ENCODE measurements at regions not wholly inside any gene's neighbourhood (a gene's known extent, or its start where the extent isn't known, plus 50 kb on each side); places are given as distances from the start of the nearest gene placed in this dataset.

DNA sequence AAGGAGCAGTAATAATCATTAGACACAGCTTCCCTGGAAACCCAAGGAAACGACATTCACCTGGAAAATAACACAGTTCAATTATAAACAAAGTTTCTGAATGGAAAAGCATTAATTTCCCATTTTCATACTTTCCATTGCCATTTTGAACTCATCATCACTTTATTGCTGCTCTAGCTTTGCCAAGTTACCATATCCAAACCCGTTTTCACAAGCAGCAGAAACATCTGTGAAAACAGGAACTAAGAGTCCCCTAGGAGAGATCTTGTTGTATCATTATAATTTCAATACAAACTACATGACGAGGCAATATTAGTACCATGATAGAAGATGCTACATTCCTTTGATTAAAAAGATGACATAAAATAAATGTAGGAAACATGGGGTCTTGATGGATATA, 597.0 kb upstream of the NRXN1 start:
- no peaks in the 10 kb centered on the region for H3K9me3 ChIP-seq
- DNase-seq: no peak
- H3K36me3 ChIP-seq: no peaks in the 10 kb centered on the region
- no peak overlapping the region for H3K27ac ChIP-seq
- TF ChIP-seq CTCF (IDR thresholded peaks at IDR 0.05): no peak
- TF ChIP-seq POLR2A (IDR thresholded peaks at IDR 0.05): no peak
- no peak for TF ChIP-seq EP300 (IDR thresholded peaks at IDR 0.05)
- intact Hi-C loops (cut with DNase I): loop anchor here in 1 of 4 donors (5.0 kb wide), 1 partner anchor 337 kb away; no protein-coding TSS in a partner anchor
- H3K27me3 ChIP-seq: no peaks in the 10 kb centered on the region
- H3K4me1 ChIP-seq (ENCODE audit: insufficient read depth): no peaks in the 10 kb centered on the region
- WGBS, 3 donors: 20 to 36% (median 22%) methylated on average over 3 of the region's 3 CpGs
- no peak overlapping the region for H3K4me3 ChIP-seq

DNA sequence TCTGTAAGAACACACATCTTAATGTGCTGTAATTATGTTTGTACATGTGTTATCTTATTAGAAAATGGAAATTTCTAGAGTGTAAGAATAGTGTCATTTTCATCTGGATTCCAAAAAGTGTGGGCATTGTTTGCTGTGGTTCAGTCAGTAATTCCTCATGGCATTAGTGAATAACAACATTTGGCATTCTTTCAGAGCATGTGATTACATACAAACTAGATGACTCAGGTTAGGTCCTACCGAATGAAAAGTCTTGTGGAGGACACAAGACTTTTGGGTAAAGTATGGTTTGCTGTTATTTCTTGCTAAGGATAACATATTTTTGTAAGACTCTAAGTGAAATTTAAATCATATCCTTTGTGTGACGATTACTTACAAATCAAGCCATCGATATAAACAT, 593.1 kb upstream of the NRXN1 start:
- H3K27ac ChIP-seq: no peak overlapping the region
- H3K9me3 ChIP-seq: no peaks in the 10 kb centered on the region
- no peak overlapping the region for H3K4me3 ChIP-seq
- no peaks in the 10 kb centered on the region for H3K36me3 ChIP-seq
- intact Hi-C loops (cut with DNase I): loop anchor here in 1 of 4 donors (5.0 kb wide), 1 partner anchor 333 kb away; no protein-coding TSS in a partner anchor
- no peak for TF ChIP-seq POLR2A (IDR thresholded peaks at IDR 0.05)
- TF ChIP-seq CTCF (IDR thresholded peaks at IDR 0.05): no peak
- no peak for TF ChIP-seq EP300 (IDR thresholded peaks at IDR 0.05)
- 77 to 85% (median 83%) methylated on average over 3 of the region's 3 CpGs for WGBS, 3 donors
- no peak for DNase-seq
- H3K4me1 ChIP-seq (ENCODE audit: insufficient read depth): no peaks in the 10 kb centered on the region
- no peaks in the 10 kb centered on the region for H3K27me3 ChIP-seq

GRCh38 chr2:51620796-51621195, 588.9 kb upstream of the NRXN1 start:
- Histone ChIP-seq H3K9me3 (no peaks in the 10 kb centered on the region), H3K4me3 (no peak overlapping the region), H3K4me1 (ENCODE audit: insufficient read depth) (no peaks in the 10 kb centered on the region), H3K27me3 (no peaks in the 10 kb centered on the region), H3K36me3 (no peaks in the 10 kb centered on the region), H3K27ac (no peak overlapping the region)
- intact Hi-C loops (cut with DNase I): no loop called here
- no peak for DNase-seq
- WGBS, 3 donors: 61 to 72% (median 71%) methylated on average over 1 of the region's 1 CpG
- TF ChIP-seq EP300 (IDR thresholded peaks at IDR 0.05) (no peak), CTCF (IDR thresholded peaks at IDR 0.05) (no peak), POLR2A (IDR thresholded peaks at IDR 0.05) (no peak)

GRCh38 chr2:51619961-51620360, 588.0 kb upstream of the NRXN1 start:
- intact Hi-C loops (cut with DNase I): no loop called here
- Histone ChIP-seq H3K4me3 (no peak overlapping the region), H3K27me3 (no peaks in the 10 kb centered on the region), H3K9me3 (no peaks in the 10 kb centered on the region), H3K36me3 (no peaks in the 10 kb centered on the region), H3K4me1 (ENCODE audit: insufficient read depth) (no peaks in the 10 kb centered on the region), H3K27ac (no peak overlapping the region)
- no peak for DNase-seq
- TF ChIP-seq CTCF (IDR thresholded peaks at IDR 0.05) (no peak), POLR2A (IDR thresholded peaks at IDR 0.05) (no peak)
- 39 to 59% (median 59%) methylated on average over 1 of the region's 1 CpG for WGBS, 3 donors

- no peak for TF ChIP-seq POLR2A (IDR thresholded peaks at IDR 0.05)
- no peak for TF ChIP-seq CTCF (IDR thresholded peaks at IDR 0.05)
- no peak for TF ChIP-seq EP300 (IDR thresholded peaks at IDR 0.05)
- no peak for DNase-seq
- Histone ChIP-seq H3K9me3 (no peaks in the 10 kb centered on the region), H3K27me3 (no peaks in the 10 kb centered on the region), H3K27ac (no peak overlapping the region), H3K4me1 (ENCODE audit: insufficient read depth) (no peaks in the 10 kb centered on the region), H3K36me3 (no peaks in the 10 kb centered on the region), H3K4me3 (no peak overlapping the region)
- intact Hi-C loops (cut with DNase I): no loop called here
- 80 to 86% (median 83%) methylated on average over 3 of the region's 3 CpGs for WGBS, 3 donors
These were observed 580.5 kb upstream of the NRXN1 start for GRCh38 chr2:51612387-51612786.
